ENCODE measurements at regions not wholly inside any gene's neighbourhood (a gene's known extent, or its start where the extent isn't known, plus 50 kb on each side); places are given as distances from the start of the nearest gene placed in this dataset.

- TF ChIP-seq CTCF (IDR thresholded peaks at IDR 0.05) (no peak), POLR2A (IDR thresholded peaks at IDR 0.05) (no peak)
Measured at GRCh38 chr22:27150544-27150941, 493.2 kb downstream of the MIAT start.
